ENCODE measurements at regions not wholly inside any gene's neighbourhood (a gene's known extent, or its start where the extent isn't known, plus 50 kb on each side); places are given as distances from the start of the nearest gene placed in this dataset.

GRCh38 chr3:90035643-90036042, 928.2 kb downstream of the EPHA3 start (continued):
- no peak for TF ChIP-seq CTCF (IDR thresholded peaks at IDR 0.05; ENCODE audit: control extremely low read depth in 1 of 3, insufficient read depth in 1 of 3, low read depth in 1 of 3, low read length in 3 of 3)
- TF ChIP-seq CHD2 (IDR thresholded peaks at IDR 0.05; ENCODE audit: low read length) = no peak

All from H1 (cell line).